ENCODE measurements at regions not wholly inside any gene's neighbourhood (a gene's known extent, or its start where the extent isn't known, plus 50 kb on each side); places are given as distances from the start of the nearest gene placed in this dataset.

DNA sequence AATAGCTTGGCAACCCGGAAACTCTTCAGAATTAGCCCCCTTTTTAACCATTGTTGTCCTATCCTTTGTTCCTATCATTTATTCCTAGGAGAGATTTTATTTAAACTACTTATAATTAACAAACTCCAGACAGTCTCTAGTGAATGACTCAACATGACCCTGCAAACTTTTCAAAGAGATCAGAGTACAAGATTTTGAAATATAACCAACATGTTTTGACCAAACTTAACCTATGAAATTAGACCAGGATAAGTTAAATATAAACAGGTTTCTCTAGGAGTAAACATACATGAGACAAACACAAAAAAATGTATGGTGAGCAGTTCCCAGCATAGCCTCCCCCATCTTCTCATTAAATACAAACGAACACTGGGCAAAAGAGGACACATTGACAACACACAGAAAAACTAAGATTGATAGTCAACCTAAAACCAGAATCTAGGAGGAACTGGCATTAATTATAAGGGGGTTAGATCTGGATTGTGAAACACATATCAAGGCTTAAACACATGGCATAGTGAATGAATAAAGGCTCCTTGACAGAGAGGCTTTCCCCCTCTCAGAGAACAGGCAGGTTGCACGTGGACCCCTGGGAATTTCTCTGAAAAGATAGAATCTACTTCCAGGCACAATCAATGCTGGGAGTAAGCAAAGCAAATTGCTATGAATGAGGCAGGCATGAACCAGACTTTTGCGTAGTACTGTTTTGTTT is 284.1 kb downstream of the IRS1 start:
- DNase-seq, result no peak

DNA sequence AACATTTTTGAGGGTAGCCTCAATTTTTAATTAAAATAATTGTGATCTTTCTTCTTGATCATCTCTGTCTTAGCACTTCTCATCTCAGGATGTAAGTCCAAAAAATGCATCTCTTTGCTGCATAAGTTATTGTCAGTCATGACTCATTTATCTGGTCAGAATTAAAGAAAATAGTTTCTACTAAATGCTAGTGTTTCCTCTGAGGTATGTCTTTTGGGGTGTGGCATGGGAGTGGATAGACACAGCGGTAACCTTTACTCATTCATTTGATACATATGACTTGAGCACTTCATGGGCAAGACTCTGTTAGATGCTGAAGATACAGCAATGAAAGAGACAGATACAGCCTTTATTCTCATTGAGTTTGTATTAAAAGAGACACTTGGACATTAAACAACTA is 284.7 kb downstream of the IRS1 start:
- no peak for DNase-seq

DNA sequence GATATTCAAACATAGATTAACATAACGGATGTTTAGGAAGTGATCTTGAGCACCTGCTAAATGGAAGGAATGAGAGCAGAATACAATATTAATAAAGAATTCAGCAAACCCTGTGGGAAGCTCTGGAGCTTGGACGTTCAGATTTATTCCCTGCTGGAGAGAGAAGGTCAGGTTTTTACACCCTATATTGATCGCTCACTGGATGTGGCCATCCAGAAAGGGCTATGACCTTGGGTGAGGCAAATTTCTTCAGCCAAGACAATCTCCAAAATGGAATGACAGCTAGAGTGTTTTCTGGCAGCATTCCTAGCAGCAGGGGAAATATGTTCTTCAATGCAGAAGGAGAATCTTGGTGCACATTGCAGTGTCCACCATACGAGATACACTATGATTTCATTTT is 288.3 kb downstream of the IRS1 start:
- no peak for DNase-seq

DNA sequence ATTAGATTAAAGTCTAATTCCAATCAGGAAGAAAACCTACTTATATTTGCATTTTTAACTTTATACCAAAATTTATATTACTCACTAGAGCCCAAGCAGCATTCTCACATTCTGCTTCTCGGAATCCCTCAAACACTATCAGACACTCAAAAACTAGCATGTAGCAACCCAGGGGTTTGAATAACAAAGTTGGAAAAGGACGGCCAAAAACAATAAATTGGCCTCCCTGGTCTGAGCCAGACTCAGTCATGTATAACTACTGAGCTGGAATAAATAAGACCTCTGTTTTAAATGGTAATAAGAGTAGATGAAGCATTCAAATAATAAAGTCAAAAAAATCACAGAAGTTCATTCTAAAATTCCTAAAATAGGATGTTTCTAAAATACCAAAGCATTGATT is 290.9 kb downstream of the IRS1 start:
- DNase-seq, result no peak

DNA sequence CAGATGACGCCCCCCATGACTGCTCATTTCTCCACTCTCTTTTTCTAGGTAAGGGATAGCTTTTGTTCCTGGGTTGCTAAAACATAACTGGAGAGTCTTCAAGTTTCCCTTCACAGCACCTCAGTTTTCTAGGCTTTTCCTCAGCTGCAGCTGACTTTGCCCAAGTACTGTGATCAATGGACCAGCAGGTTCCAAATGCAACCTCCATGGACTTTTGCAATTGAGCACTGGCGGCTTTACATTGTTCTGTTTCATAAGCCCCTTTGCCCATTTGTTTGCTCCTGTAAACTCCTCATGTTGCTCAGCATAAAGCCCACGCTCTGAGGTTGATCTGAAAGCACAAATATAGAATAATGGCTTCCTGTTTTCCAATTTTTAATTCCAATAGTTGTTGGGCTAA is 291.6 kb downstream of the IRS1 start:
- DNase-seq, result no peak

DNA sequence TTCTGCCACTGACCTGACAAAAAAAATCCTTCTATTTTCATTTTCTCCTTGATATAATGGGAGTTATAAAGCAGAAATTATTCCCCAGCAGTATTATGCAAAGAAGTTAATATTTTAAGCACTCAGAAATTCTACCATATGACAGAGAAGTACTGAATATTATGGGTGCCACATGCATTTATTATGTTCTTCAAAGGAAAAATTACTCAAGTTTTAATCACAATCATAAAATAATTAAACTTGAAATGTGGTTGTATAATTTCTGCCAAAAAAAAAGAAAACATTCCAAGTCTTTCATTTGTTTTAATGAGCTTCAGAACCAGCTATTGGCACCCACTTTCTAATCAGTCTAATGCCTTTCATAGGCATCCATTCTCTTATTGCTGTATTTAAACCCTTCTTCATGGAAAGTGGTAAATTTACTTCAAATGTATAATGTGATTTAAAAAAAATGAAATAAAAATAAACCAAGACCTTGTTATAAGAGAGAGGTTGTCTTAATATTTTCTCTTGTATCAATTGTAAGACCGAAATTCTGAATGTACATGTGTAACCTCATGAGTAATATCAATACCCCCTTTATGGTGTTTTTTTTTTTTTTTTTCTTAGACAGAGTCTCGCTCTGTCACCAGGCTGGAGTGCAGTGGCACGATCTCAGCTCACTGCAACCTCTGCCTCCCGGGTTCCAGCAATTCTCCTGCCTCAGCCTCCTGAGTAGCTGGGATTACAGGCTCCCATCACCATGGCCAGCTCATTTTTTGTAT is 302.3 kb downstream of the IRS1 start:
- DNase-seq, result no peak

DNA sequence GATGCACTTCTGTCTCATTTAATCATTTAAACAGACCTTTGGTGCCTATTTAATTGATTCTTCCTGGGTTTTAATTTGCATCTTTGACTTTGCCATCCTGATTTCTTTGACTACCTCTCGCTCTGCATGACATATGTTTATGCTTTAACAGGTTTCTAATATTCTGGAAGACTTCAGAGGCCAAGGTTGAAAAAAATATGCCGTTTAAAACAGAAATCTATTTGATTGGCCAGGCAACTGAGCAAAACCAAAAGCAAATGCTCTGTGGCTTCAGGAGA is 303.4 kb downstream of the IRS1 start:
- no peak for DNase-seq

DNA sequence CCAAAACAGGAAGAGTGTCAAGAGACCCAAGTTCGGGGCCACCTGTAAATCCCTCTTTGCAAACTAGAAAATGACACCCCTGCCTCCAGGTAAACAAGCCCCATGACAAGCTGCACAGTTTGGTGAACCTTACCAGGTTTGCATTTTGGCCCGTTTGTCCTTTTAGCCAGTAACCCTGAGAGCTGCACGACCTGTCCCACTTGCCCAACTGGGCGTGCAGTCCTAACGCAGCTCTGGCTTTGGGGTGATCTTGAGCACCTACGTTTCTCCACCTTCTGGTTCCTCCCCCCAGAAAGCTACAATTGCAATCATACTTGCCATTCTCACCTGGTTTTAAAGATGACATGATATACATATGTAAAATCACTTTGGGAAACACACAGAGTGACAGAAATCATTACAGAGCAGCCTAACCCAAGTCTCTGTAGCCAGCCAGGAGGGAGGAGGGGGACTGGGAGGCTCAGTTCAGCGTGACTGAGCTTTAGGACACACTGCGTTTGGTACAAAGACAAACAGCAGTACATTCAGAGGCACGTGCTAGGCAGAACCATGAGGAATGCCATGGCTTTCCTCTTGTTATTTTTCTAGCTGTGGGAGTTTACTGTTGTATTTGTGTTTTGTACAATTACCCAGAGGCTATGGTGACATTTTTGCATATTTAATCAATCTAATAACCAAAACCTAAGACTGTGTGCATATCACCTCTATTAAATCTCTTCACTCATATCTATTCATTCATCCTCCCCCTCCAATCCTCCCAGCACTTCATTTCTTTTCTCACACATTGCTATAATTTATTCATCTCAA is 304.0 kb downstream of the IRS1 start:
- no peak for DNase-seq

DNA sequence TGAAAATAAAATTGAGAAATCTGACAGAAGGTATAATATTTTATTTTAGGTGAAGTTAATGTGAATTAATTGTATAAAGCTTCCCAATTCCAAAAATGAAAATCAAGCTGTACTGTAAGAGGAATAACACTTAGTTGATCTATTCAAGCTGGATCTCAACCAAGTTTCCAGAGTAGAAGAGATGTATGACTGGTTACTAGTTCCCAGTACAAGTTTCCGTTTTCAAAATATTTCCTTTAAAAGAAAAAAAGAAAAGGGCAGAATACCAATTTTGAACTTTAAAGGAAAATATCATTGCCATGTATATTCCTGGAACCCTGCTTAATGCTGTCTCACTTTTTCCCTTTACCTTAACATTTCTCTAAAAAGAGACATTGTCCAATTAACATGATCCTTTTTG is 308.5 kb downstream of the IRS1 start:
- no peak for DNase-seq

DNA sequence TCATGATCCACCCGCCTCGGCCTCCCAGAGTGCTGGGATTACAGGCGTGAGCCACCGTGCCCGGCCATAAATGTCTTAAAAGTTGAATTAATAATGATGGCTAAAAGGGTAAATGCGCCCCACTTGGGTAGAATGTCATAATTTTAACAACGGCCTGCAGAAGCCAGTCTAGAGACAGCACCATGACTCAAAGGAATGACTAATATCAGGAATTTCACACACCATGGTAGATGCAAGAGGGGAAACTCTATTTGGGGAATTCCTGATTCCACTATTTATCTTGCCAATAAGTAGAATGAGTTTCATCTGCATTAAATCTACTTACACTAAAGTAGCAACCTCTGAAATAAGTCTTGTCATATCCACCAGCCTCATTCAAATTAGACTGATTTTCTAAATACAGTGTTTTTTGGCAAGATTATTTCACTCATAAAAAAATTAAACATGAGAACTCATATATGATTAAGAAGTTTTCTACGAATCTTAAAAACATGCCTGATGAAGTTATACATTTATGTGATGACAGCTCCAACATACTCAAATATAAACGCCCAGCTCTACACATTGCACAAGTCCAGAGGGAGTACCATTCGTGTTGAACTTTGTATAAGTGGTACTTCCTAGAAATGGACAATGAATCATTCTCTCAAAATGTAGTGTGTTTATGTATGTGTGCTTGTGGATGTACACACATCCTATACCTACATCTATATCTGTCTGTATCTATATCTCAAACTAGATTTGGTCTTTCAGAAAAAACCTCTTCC is 309.7 kb downstream of the IRS1 start:
- no peak for DNase-seq

DNA sequence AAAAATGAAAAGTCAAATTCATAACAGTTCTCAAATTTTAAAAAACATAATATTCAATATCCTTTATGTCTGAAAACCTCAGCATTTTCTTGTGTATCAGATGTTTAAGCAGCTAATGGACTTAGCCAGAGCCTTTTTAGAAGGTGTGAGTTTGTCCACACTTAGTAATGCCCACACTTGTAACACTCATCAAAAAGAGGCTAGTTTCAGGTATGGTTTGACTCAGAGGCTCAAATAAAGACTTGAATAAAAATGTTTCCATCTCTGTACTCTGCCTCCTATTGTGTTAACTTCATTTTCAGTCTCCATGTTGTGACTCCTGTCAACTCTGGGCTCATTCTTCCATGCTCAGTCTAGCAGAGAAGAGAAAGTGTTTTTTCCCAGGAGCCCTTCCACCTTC is 311.6 kb downstream of the IRS1 start:
- no peak for DNase-seq

DNA sequence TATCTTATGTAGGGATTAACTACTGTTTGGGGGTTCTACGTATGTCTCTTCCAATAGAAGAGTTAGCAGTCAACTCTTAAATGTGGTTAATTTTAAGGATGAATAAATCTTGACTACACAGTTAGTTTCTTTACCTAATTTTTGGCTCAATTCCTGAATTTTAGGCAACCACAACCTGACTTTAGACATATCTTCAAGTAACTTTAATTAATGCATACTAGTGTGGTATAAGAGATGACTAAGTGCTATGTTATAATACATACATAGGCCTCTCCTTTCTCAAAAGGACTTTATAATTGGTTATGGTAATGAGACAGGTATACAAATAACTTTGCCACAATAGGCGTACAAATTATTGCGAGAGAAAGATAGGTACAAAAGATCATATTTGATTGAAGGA is 312.0 kb downstream of the IRS1 start:
- no peak for DNase-seq

DNA sequence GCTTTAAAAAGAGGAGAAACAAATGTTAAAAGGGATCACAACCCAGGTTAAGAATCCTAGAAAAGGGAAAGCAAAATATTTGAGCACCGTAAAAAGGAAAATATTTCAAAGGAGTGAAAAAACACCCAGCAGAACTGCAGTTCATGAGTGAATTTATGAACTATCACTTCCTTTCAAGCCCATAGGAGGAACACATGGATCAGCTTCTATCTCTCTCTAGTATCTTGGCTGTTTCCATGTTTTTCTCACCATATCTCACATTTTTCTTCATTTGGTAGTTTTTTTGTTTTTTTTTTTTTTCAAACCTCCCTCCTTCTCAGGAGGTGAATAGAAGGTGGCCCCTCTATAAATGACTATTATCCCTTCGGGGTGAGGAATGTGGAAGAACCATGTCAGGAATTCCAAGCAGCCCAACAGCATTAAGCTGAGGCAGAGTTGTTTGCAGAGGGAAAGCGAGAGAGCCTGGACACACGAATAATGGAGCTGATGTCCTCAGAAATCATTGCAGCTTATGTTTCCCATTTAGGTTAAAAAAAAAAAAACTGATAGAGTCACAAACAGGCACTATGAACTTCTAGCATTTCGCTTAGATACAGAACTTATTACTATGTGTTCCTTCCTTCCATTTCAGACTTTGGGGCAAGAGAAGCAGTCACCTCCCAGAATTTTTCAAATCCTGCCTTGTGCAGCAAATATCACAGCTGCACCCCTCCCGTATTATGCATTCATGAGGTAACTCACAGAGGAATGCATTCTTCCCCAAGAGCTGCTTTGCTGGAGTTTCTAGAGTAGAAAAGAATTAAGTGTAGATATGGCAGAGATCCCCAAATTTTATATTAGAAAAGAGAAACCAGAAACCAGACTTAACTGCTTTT is 315.6 kb downstream of the IRS1 start:
- no peak for DNase-seq

DNA sequence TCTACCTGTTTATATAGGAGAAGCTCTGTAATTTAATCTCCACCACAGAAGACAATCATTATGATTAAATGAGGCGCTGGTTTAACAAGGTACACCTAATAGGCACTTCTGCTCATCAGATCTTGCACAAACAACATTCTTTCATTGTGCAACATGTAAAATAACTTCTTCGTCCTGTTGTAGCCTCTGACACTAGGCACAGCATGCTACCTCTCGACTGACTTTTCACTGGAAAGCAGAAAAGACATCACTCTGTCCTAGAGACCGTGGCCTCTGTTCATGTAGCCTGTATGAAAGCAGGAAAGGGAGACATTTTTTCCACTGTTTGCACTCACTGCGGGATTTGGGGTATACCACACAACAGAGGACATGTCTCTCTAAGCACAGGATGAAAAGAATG is 316.5 kb downstream of the IRS1 start:
- no peak for DNase-seq

DNA sequence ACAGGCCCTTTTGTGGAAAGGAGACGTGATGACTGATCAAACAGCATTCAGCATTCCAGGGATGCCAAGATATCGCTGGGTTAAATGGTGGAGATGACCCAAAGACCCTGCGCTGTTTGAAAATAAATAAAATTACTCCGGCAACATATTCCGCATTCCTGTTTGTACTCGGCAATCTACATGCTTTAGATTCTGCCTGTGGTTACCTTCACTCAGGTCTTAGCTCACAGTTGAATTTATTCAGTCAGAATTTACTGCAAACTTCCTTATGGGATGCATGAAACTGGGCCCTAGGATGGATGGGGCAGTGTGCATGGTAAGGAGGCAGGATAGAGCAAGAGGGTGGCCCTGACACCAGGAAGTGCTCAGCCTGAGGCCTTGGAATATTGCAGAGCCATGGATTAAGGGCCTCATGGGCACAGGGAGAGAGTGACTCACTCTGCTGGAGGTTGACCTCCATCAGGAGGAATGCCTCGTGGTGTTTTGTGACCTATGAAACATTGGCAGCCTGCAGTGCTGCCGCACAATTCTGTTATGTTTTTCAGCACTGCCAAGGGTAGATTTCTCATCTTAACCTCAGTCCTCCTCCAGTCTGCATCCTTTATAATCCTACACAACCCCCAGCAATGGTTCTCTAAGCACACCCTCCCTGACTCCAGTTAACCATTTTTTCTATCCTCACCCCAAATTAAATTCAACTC is 321.4 kb downstream of the IRS1 start:
- peak; percentile 24 for DNase-seq

DNA sequence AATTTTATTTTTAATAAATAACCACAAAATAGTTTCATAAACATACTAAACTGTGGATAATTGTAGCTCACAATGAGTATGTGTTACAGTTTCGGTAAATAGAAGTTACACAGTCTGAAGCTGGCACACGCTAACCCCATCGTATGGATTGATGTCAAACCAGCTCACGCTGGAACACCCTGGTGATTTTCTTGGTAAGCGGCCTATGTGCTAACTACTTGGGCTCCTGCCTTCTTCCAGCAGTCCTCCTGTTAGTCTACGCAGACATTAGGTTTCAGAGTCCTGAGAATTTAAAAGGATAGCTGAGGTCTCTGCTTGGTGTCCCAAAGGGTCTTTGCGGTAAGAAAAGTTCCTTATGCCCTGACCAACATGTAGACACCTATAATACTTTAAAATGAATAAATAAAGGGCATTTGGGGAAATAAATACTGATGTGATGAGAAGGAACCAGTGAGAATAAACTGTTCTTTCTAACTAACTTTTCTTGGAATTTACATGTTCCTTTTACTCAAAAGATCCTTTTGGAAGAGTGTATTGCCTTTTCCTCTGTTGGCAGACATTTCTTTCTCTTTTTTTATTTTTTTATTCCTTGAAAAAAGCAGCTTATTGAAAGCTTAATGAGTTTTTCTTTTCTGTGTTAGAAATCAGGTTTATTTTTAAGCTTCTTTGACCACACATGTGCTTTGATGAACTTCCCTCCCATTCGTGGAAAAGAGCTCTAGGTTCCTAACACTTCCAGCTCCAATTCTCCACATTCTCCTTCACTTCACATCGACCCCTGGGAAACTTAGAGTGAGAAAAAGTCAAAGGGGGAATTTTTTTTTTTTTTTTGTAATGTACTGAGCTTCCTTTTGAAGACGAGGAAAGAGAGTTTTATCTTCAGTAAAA is 322.2 kb downstream of the IRS1 start:
- DNase-seq, result peak; percentile 72

DNA sequence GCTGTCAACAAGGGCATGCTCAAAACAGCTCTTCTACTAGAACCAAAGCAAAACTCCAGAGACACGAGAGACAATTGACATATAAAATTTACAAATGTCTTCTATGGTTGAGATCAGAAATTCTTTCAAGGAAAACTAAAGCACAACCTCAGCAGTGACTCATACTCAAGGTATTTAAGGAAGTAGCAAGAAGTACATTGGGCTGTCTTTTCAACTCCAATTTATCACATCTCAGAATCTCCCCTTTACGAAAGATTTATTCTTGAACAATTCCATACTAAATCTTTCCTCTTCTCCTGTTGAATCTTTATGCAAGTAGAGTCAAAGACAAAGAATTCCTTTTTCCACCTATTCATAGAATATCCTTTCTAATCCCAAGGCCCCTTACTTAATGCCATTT is 324.0 kb downstream of the IRS1 start:
- no peak for DNase-seq

DNA sequence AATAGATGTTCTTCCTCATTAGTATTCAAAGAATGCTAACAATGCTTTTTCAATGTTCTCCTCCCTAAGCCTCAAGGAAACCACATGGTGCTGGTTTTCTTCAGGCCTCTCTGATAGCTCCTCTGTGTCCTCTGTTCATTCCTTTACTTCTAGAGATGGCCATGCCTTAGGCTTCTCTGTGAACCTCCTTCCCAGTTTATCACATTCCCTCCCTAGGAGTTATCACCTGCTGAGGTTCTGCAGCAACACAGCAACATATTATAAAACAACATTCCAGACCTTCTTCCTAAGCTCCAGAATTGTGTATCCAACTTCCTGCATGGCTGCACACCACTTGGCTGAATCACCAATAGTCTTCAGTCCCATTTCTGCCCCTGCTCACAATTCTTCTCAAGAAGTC is 325.5 kb downstream of the IRS1 start:
- DNase-seq, result no peak

DNA sequence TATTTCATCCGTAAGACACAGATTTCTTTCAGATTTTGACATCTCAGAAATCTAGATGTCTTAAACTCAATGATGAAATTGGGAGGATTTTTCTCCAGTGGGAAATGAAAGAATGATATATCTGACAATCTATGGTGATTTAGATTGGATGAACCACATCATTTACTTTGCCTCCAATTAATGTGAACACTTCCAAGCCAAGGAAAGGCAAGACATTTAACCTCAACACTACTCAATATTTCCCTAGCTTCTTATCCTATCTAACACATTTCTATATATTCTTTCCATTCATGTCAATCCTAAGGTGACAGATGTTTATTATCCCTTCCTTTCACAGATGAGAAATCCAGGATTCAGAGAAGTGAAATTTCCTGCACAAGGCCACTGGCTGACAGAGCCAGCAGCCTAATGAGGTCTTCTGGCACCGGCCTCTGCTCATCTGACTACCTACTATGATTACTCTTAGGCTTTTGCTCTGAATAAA is 327.6 kb downstream of the IRS1 start:
- no peak for DNase-seq

DNA sequence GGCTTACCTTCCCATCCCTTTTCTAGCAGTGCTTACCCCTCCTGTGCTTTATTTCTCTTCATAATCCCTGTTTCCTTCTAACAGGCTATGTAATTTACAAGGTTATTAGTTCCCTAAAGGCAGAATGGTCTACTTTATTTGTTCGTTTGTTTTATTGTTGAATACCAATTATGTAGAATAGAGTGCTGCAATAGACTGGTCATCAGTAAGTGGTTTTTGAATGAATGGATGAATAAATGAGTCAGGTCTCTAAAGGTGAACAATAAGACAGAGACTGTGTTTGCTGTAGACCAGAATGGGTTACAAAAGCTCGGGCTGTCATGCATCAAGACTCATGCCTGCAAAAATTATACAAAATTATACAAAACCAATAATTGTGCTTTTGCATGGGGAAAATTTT is 332.0 kb downstream of the IRS1 start:
- DNase-seq, result no peak

All from right hindlimb (tissue), 1 donor.